ENCODE measurements at regions not wholly inside any gene's neighbourhood (a gene's known extent, or its start where the extent isn't known, plus 50 kb on each side); places are given as distances from the start of the nearest gene placed in this dataset.

DNA sequence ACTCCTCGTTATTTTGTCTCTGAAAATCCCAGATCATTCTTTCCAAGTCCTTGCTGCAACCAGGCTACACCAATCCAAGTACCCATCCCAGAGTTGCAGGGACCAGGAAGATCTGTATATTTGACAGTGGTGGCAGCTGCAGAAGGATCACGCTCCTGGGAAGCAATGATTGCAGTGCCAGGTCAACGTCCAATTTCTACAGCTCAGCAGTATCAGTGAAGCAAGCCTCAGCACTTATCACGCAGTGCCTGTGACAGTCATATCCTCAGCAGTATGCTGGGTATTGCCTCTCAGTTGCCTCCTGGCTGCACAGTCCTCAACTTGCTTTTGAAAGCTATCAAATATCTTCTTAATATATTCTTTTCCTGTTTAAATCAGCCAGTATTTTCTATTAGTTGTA lies 66.7 kb downstream of the BARHL2 start:
- no peak for DNase-seq

DNA sequence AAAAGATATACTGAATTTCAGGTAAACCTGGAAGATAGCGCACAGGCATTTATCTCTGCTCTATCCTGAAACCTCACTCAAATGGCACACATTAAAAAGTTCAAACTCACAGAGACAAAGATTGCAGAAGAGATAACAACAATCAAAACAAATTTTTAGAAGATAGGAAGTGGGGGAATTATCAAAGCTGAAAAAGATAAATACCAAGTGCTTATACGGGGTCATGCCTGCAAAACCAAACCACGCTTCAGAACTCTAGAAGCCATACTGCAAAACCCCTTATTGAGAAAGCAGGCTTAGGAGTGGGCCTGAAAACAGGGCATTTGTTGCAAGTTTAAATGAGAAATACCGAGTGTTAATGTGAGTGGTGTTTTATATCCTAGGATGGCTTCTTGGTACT lies 76.8 kb downstream of the BARHL2 start:
- DNase-seq, result no peak

DNA sequence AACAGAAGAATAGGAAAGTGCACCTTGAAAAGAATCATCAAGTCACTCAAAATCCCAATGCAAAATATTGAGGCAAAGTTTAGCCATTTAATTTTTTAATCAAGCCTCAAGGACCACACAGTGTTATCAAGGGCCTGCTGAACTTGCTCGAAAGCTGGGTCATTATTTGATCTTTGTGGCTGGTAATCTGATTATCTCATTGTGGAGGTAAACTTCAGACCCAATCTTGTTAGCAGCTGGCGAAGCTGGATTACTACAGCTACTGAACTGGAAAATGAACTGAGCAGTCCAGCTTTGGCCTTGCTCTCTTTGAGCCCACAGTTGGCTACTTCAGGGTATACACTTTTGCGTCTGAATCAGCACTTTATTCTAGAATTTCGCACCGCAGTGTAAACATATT lies 94.4 kb downstream of the BARHL2 start:
- no peak for DNase-seq

DNA sequence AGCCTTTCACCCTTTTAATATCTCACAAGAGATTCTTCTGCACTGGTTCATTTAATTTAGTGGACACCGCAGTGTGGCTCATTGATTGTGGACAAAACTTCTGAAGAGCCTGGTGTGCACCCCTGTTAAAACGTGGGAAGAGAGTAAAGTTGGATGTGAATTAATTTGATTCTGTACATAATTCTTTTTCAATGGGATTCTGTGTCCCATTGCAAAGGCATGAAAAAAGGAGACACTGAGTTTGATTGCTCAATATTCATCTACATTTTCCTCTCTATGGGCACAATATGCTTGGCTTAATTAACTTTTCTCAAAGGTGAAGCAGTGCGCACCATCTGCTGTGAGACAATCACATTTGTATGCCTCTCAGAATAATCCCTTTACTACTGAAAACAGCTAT lies 95.1 kb downstream of the BARHL2 start:
- no peak for DNase-seq

DNA sequence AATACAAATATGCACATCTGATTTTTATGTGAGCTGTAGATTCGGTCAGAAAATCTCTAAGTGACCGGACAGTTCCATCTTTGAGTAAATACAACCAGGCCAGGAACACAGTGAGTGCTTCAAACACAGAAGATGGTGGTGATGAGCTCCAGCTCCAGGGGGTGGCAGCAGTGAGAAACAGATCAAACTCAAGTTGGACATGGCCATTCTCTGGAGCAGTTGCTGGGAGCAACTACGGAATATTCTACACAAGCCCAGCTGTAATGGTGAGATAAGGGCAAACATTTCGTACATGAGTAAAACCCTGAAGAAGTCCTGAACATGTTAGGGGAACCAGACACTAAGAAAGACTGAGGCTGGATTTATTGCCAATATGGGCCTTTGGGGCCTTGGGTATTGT lies 100.7 kb downstream of the BARHL2 start:
- DNase-seq, result peak; percentile 26

DNA sequence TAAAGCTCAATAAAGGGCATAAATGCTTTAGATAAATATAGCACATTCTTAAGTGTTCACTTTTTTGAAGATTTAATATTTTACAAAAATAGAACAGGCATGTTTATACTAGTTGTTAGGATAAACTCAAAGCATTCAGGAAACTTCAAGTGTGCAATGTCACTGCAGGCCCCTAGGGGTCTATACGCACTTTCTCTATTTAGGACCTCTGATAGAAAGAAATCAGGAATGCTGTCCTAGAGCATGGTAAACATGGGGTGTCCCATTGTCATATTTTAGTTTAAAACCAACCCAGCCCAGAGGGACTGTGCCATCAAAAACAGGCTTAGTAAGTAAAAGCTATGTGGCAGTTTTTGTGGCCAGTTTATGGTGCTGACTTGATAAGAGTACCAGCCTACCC lies 102.2 kb downstream of the BARHL2 start:
- DNase-seq, result peak; percentile 10

- no peak for DNase-seq
Observed at GRCh38 chr1:90613371-90613770, 103.7 kb downstream of the BARHL2 start.

DNA sequence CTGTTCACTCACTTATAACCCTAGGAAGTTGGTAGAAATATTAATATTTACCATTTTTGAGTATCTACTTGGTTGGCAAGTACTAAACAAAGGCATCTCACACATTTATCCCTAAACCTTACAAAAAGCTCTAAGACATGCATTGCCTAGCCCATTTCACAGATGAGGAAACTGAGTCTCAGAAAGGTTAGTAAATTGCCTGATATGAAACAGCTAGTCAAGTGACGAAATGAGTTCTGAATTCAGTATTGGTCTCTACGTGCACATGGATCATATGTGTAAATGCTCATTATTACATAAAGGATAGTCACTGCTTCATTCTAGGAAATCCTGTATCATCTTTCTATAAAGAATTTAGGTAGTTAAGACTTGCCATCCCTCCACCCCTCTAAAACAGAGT lies 105.1 kb downstream of the BARHL2 start:
- DNase-seq, result no peak

DNA sequence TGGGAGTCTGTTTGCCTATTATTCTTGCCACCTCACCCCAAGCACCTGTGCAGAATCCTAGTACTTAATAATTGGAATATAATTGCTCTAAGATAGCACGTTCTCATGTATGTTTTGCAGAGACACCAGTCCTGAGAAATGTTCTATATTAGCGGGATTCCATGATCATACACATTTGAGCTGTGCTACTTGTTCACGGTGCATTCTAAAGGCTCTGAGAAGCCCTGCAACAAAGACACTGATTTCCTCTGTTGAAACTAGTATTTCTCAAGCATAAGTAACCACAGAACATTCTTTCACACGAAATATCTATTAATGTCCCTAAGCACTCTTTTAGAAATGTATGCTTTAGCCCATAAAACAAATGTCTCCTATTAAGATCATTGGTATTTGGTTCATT lies 109.4 kb downstream of the BARHL2 start:
- DNase-seq, result no peak

- DNase-seq, result no peak
Observed at GRCh38 chr1:90605070-90605469, 112.0 kb downstream of the BARHL2 start.

DNA sequence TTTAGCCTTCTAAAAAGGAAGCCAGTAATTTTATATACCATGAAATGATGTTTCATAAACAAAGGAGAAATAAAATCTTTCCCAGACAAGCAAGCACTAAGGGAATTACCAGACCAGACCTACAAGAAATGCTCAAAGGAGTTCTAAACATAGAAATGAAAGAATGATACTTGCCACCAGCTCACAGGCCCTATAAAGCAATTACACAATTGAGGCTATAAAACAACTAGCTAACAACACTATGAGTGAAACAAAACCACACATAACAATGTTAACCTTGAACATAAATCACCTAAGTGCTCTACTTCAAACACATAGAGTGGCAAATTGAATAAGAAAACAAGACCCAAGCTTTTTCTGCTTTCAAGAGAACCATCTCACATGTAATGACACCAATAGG lies 123.8 kb downstream of the BARHL2 start:
- no peak for DNase-seq

DNA sequence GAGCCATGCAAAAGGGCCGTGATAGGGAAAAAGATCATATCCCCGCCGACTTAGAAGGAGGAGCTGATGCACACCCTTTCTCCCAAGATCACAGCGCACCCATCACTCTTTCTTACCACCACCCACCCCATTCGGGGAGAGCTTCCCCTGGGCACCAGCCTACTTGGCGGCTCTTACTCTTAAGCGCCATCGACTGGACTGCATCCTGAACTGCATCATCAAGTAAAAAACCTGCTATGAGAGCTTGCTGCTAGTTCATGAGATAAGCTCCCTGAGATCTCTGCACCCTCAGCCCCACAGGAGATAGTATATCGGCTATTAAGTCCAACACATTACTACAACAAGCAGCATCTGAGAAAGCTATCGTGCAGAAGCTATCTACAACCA lies 125.1 kb downstream of the BARHL2 start:
- DNase-seq, result no peak

DNA sequence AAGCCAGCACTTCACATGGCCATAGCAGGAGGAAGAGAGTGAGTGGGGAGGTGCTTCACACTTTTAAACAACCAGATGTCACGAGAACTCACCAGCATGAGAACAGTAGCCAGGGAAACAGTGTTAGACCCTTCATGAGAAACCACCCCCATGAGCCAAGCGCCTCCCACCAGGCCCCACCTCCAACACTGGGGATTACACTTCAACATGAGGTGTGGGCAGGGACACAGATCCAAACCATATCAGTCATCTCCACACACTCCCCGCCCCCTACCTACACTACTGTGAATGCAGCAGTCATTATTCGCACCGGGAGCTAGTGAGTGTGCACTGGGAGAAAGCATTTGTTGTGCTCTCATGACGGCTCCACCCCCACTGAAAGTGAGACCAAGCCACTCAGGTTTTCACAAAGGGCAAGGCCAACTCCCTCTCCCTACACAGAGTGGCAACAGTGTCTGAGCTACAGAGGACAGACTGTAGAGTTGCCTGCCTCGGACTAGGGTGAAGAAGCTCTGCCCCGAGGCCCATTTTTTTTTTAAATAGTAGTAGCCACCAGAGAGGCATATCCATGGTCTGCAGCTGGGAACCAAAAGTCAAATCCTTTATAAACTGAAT lies 125.6 kb downstream of the BARHL2 start:
- DNase-seq, result no peak

DNA sequence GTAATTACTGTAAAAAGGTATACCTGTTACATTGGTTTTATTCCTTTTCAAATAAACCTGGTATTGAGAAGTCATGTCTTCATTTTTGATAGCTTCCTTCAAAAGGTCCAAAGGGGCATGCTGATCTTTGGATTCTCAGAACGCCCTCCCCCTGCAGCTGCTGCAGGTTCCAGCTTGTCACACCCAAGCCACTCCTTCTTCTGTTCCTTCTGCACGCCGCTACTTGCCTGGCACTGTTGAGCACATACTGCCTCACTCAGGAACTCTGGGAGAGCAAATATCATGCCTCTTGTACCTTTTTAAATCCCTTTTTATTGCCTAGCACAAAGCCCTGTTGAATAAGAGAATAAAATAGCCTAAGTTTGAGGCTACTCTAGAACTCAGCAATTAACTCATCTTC lies 136.9 kb downstream of the BARHL2 start:
- DNase-seq, result no peak

- DNase-seq, result peak; percentile 77
Observed at GRCh38 chr1:90579212-90579802, 137.8 kb downstream of the BARHL2 start.

DNA sequence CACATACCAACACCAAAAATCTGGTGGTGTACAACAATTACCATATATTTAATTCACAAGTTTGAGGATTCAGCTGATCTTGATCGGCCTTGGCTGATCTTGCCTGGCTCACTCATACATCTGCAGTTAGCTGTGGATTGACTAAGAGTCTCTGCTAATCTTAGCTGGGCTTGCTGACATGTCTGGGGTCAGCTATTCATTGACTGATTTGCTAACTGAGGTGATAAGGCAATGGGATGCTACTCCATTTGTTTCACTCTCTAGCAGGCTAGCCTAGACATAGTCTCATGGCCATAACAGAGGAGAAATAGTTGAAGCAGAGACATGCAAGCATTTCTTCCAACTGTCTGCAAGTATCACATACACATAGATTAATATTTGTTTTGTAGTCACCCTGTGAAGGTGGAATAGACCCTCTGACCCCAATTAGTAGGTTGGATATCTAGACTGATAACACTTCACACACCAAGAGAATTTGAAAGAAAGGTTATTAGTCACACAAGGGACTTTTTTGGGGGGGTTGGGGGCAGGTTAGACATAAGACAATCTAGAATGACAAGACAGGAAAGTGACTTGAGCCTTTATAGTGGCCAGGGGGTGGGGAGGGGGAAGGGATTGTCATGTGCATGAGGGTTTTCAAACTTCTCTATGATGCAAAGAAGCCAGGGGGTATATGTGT lies 142.3 kb downstream of the BARHL2 start:
- DNase-seq, result no peak

DNA sequence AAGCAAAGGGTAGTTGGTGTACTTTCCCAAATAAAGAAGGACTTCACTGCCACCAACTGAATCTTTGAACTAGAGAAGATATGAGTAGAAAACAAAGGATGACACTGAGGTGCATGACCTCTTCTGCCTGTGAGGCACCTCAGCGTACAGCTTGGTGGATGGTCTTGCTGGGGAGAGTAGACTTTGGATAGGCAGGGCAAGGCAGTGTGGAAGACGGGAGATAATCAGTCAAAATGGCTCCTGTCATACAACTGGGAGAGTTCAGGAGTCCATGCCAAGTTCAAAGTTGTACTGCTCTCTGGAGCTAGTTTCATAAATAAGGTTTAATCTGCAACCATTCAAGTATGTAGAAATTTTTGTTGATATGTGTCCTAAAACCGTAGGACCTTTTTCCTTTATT lies 143.4 kb downstream of the BARHL2 start:
- no peak for DNase-seq

- no peak for DNase-seq
Observed at GRCh38 chr1:90572446-90572845, 144.7 kb downstream of the BARHL2 start.

GRCh38 chr1:90568436-90568835 lies 148.7 kb downstream of the BARHL2 start:
- DNase-seq, result no peak

DNA sequence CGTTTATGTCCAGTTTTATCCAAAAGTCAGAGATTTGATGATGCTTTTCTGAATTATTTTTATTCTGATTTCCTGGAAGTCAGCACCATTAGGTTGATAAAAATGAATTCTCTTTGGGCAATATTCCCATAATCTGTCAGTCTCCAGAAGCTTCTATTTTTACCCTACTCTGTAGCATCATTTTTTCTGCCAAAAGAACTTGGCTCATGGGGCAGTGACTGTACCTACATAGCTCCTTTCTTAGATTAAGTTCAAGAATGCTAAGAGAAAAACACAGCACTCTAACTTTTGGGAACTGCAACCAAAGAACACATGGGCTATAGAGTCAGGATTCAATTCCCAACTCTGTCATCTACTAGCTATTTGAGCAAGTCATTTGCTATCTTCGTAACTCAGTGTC lies 152.9 kb downstream of the BARHL2 start:
- DNase-seq, result no peak

DNA sequence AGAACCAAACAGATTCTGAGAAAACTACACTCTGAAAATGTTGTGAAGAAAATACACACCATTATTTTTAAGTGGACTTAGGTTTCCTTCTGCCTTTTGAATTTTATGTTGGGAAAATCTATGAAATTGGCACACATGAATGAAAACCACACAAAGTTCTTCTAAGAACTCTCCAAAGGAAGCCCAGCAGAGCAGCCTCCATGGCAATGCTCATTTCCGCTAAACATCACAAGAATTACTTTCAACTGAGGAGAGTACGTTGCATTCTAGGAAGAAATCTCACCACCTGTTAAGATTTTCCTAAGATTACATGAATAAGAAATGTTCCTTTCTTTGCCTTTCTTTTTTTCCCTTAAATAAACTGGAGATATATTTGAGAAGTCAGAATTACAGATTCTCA lies 154.2 kb downstream of the BARHL2 start:
- no peak for DNase-seq

DNA sequence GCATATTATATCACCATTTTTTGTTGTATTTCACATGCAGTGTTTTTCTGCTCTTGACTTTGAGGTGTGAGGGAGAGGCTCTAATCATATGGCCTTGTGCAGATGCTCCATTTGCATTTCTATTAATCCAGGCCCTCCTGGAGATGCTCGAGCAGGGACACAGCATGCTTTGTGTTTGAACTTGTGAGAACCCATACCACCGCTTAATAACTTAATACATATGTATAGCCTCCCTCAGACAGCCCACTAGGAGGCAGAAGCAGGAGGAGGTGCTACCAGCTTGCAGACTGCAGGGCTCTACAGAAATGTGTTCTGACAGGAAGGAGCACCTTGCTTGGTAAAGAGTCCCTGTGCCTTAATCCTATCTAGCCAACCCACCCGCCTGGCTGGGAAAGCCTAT lies 155.2 kb downstream of the BARHL2 start:
- no peak for DNase-seq

GRCh38 chr1:90561103-90561783 lies 155.9 kb downstream of the BARHL2 start:
- no peak for DNase-seq

- no peak for DNase-seq
Observed at GRCh38 chr1:90558754-90559378, 158.2 kb downstream of the BARHL2 start.

Measured in NCI-H1694 treated with DMSO at 0.1 percent for 48 hours (cell line).